Keratinocyte (primary cell): ENCODE measurements at regions not wholly inside any gene's neighbourhood (a gene's known extent, or its start where the extent isn't known, plus 50 kb on each side); places are given as distances from the start of the nearest gene placed in this dataset.

Experiments
- DNase-seq: peaks from one replicate; pipeline ENCODE4 v3.0.0-alpha.2; 2011; ENCODE audit warnings: low read depth, missing footprints, low spot score
- FAIRE-seq: peaks from 2 replicates; lab custom pipeline; 2011; peaks lifted over from hg19 to GRCh38; lab: Jason Lieb, UNC
- H2AFZ ChIP-seq: 2 replicates; pipeline ENCODE4 v1.6.0; 2012; ENCODE audit warnings: low read length, control low read depth, inconsistent platforms; ENCODE audit not compliant: control insufficient read depth
- H3K27ac ChIP-seq: 2 replicates; pipeline ENCODE4 v1.5.1; 2011; ENCODE audit warnings: low read length; ENCODE audit not compliant: control insufficient read depth, insufficient read depth
- H3K27me3 ChIP-seq: 3 replicates; pipeline ENCODE4 v1.6.0; 2011; ENCODE audit warnings: low read length; ENCODE audit not compliant: control insufficient read depth, insufficient read depth; ENCODE audit errors: extremely low read depth
- H3K36me3 ChIP-seq, 2 experiments: 2 replicates in 1 of 2; 3 replicates in 1 of 2; pipeline ENCODE4 v1.5.1; 2011; ENCODE audit warnings: low read length in 2 of 2, mild to moderate bottlenecking in 1 of 2; ENCODE audit not compliant: control insufficient read depth in 2 of 2, insufficient read depth in 2 of 2; ENCODE audit errors: extremely low read depth in 1 of 2
- H3K4me1 ChIP-seq: 3 replicates; pipeline ENCODE4 v1.5.1; 2011; ENCODE audit warnings: low read length; ENCODE audit not compliant: control insufficient read depth, insufficient read depth; ENCODE audit errors: extremely low read depth
- H3K4me2 ChIP-seq: 3 replicates; pipeline ENCODE4 v1.6.0; 2011; ENCODE audit warnings: low read depth, low read length; ENCODE audit not compliant: control insufficient read depth, insufficient read depth; ENCODE audit errors: extremely low read depth
- H3K4me3 ChIP-seq, 3 experiments: fragments of 200-600 bp in 1 of 3; sonication (generic) in 1 of 3; 2 replicates in 2 of 3; 3 replicates in 1 of 3; pipeline ENCODE4 v1.5.1; 2011 to 2016; ENCODE audit warnings: low read length in 3 of 3, mild to moderate bottlenecking in 3 of 3, control low read depth in 2 of 3, inconsistent platforms in 1 of 3, low read depth in 1 of 3, mixed read lengths in 1 of 3, mixed run types in 1 of 3, moderate library complexity in 1 of 3; ENCODE audit not compliant: control insufficient read depth in 2 of 3, insufficient read depth in 2 of 3; ENCODE audit errors: extremely low read depth in 1 of 3
- H3K79me2 ChIP-seq: 2 replicates; pipeline ENCODE4 v1.6.0; 2012; ENCODE audit warnings: low read length; ENCODE audit not compliant: control insufficient read depth, insufficient read depth
- H3K9ac ChIP-seq: 3 replicates; pipeline ENCODE4 v1.6.0; 2011; ENCODE audit warnings: low read length; ENCODE audit not compliant: control insufficient read depth, insufficient read depth; ENCODE audit errors: extremely low read depth
- H3K9me1 ChIP-seq: 3 replicates; pipeline ENCODE4 v1.6.0; 2011; ENCODE audit warnings: low read length; ENCODE audit not compliant: control insufficient read depth, insufficient read depth; ENCODE audit errors: extremely low read depth
- H3K9me3 ChIP-seq: 2 replicates; pipeline ENCODE4 v1.5.1; 2012; ENCODE audit warnings: low read depth, low read length; ENCODE audit not compliant: control insufficient read depth
- H4K20me1 ChIP-seq: 3 replicates; pipeline ENCODE4 v1.6.0; 2011; ENCODE audit warnings: low read length; ENCODE audit not compliant: control insufficient read depth, insufficient read depth; ENCODE audit errors: extremely low read depth
- EZH2 ChIP-seq: IDR thresholded peaks from one replicate; pipeline ENCODE4 v1.6.1; 2012; ENCODE audit warnings: inconsistent platforms, mild to moderate bottlenecking, low read length, moderate library complexity
- dilution Hi-C: fragments of 300-500 bp; cut with MboI; formaldehyde crosslinking; loops from one replicate; pipeline ENCODE4 v1.7.0; 2020; ENCODE audit warnings: low sequenced_read_pairs; ENCODE audit not compliant: extremely low pct_ligation_motif_present
- TF ChIP-seq, protein P1 (sequence below), 3 experiments: IDR thresholded peaks in 1 of 3; conservative IDR thresholded peaks in 1 of 3; optimal IDR thresholded peaks in 1 of 3; 2 replicates in 2 of 3; 3 replicates in 1 of 3; pipeline versions ENCODE3 to v1.5.1; 2011; ENCODE audit warnings: low read length in 3 of 3, mild to moderate bottlenecking in 3 of 3, moderate library complexity in 2 of 3, control low read depth in 1 of 3, inconsistent platforms in 1 of 3; ENCODE audit not compliant: insufficient read depth in 2 of 3; ENCODE audit errors: extremely low read depth in 1 of 3

DNA sequence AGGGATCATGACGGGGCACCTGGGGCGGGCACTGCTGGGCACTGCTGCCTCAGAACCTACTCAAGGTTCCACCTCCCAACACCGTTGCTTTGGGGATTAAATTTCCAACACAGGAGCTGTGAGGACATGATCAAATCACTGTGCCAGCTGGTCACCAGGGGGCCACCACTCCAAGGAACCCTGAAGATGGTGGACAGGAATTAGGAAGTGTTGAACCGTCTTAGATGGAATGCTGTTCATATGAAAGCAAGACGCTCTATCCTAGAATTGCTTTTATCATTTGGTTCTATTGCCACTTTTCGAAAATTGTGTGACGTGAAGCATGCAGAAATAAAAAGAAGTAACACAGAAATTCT is 140.3 kb downstream of the DLL1 start:
- TF ChIP-seq, protein P1, sequence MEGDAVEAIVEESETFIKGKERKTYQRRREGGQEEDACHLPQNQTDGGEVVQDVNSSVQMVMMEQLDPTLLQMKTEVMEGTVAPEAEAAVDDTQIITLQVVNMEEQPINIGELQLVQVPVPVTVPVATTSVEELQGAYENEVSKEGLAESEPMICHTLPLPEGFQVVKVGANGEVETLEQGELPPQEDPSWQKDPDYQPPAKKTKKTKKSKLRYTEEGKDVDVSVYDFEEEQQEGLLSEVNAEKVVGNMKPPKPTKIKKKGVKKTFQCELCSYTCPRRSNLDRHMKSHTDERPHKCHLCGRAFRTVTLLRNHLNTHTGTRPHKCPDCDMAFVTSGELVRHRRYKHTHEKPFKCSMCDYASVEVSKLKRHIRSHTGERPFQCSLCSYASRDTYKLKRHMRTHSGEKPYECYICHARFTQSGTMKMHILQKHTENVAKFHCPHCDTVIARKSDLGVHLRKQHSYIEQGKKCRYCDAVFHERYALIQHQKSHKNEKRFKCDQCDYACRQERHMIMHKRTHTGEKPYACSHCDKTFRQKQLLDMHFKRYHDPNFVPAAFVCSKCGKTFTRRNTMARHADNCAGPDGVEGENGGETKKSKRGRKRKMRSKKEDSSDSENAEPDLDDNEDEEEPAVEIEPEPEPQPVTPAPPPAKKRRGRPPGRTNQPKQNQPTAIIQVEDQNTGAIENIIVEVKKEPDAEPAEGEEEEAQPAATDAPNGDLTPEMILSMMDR (optimal IDR thresholded peaks at IDR 0.05 in 1 of 3, IDR thresholded peaks at IDR 0.05 in 1 of 3, conservative IDR thresholded peaks at IDR 0.05 in 1 of 3; ENCODE audit: extremely low read depth in 1 of 3, insufficient read depth in 2 of 3, low read length in 3 of 3) = no peak
- TF ChIP-seq EZH2 = no peak
- no peak overlapping the region for H3K27ac ChIP-seq
- H3K4me1 ChIP-seq = peaks cover 13% of the 10 kb centered on the region
- no peak overlapping the region for H3K4me2 ChIP-seq
- no peaks in the 10 kb centered on the region for H3K9me1 ChIP-seq
- DNase-seq (no peak), FAIRE-seq (no peak)
- H4K20me1 ChIP-seq = no peaks in the 10 kb centered on the region
- no peaks in the 10 kb centered on the region for H3K36me3 ChIP-seq
- no peak overlapping the region for H3K4me3 ChIP-seq
- dilution Hi-C loops = no loop called here
- no peak overlapping the region for H2AFZ ChIP-seq
- no peaks in the 10 kb centered on the region for H3K9me3 ChIP-seq
- H3K79me2 ChIP-seq = no peaks in the 10 kb centered on the region
- no peak overlapping the region for H3K9ac ChIP-seq
- peaks cover 38% of the 10 kb centered on the region for H3K27me3 ChIP-seq

- no peaks in the 10 kb centered on the region for H3K9me3 ChIP-seq
- TF ChIP-seq, protein P1 (optimal IDR thresholded peaks at IDR 0.05 in 1 of 3, IDR thresholded peaks at IDR 0.05 in 1 of 3, conservative IDR thresholded peaks at IDR 0.05 in 1 of 3; ENCODE audit: extremely low read depth in 1 of 3, insufficient read depth in 2 of 3, low read length in 3 of 3) = no peak
- no peak overlapping the region for H3K27ac ChIP-seq
- no peaks in the 10 kb centered on the region for H3K9me1 ChIP-seq
- no peak overlapping the region for H2AFZ ChIP-seq
- no peaks in the 10 kb centered on the region for H3K36me3 ChIP-seq
- no peak overlapping the region for H3K9ac ChIP-seq
- FAIRE-seq = no peak
- H3K27me3 ChIP-seq = peaks cover 38% of the 10 kb centered on the region
- no peak overlapping the region for H3K4me2 ChIP-seq
- H4K20me1 ChIP-seq = no peaks in the 10 kb centered on the region
- H3K4me3 ChIP-seq = no peak overlapping the region
- H3K4me1 ChIP-seq = peaks cover 20% of the 10 kb centered on the region
- DNase-seq = no peak
- H3K79me2 ChIP-seq = no peaks in the 10 kb centered on the region
- dilution Hi-C loops = loop anchor here (25.0 kb wide), 1 partner anchor 313 kb away; no protein-coding TSS in a partner anchor
Measured at GRCh38 chr6:170149681-170150589, 140.9 kb downstream of the DLL1 start.
